RWPE1 (cell line): ENCODE measurements at regions not wholly inside any gene's neighbourhood (a gene's known extent, or its start where the extent isn't known, plus 50 kb on each side); places are given as distances from the start of the nearest gene placed in this dataset.
A peak's percentile ranks its signal among the peaks of the same experiment; 100 is the strongest.
"Not testable (repeated sequence)": the region's sequence is repeated elsewhere in the genome, so short reads cannot be mapped to it uniquely, and the experiment has no call there.

Experiments
- CTCF ChIA-PET: fragments of 350-600 bp; sonication (Branson Sonifier 250); formaldehyde crosslinking; extraction: SDS; loops from one replicate; lab custom pipeline; 2021; lab: Yijun Ruan, JAX
- POLR2A ChIA-PET: fragments of 400-600 bp; formaldehyde crosslinking; extraction: SDS; loops from one replicate; lab custom pipeline; 2020; ENCODE audit warnings: antibody characterized with exemption; ENCODE audit not compliant: low non-redundant PET; lab: Yijun Ruan, JAX
- DNase-seq: peaks from one replicate; pipeline ENCODE4 v3.0.0; 2012; ENCODE audit warnings: low spot score
- H3K27ac ChIP-seq: fragments of 450-650 bp; 2 replicates; pipeline ENCODE4 v1.5.1; 2017
- CTCF ChIP-seq: fragments of 450-650 bp; conservative IDR thresholded peaks from 2 replicates; pipeline ENCODE4 v1.5.1; 2017; ENCODE audit warnings: low read depth, mild to moderate bottlenecking

GRCh38 chrX:8010105-8010504 is 82.9 kb upstream of the PNPLA4 start:
- POLR2A ChIA-PET, result no interaction called here
- H3K27ac ChIP-seq, result no peak overlapping the region
- no peak for DNase-seq
- TF ChIP-seq CTCF, result no peak
- CTCF ChIA-PET, result interaction anchor here (0.7 kb wide), 1 partner anchor 322 kb away, joined by 3 read pairs; no protein-coding TSS in a partner anchor

- no peak for TF ChIP-seq CTCF
- no peak overlapping the region for H3K27ac ChIP-seq
- CTCF ChIA-PET, result interaction anchor here (0.6 kb wide), 1 partner anchor 811 kb away, joined by 9 read pairs; no protein-coding TSS in a partner anchor
- no peak for DNase-seq
- POLR2A ChIA-PET, result no interaction called here
Observed at GRCh38 chrX:8005678-8006347, 78.6 kb upstream of the PNPLA4 start.

- ChIA-PET CTCF (no interaction called here), POLR2A (no interaction called here)
- no peak overlapping the region for H3K27ac ChIP-seq
- no peak for TF ChIP-seq CTCF
- DNase-seq, result no peak
Observed at GRCh38 chrX:8003147-8003883, 76.1 kb upstream of the PNPLA4 start.

GRCh38 chrX:7996851-7997250 is 69.6 kb upstream of the PNPLA4 start:
- CTCF ChIA-PET, result interaction anchor here (0.7 kb wide), 1 partner anchor 932 kb away, joined by 3 read pairs; no protein-coding TSS in a partner anchor
- H3K27ac ChIP-seq, result no peak overlapping the region
- POLR2A ChIA-PET, result no interaction called here
- TF ChIP-seq CTCF, result no peak
- no peak for DNase-seq

- peak; percentile 41; the same call in 1 of the 2 replicates for TF ChIP-seq CTCF
- no peak overlapping the region for H3K27ac ChIP-seq
- ChIA-PET POLR2A (no interaction called here), CTCF (interaction anchor here (0.7 kb wide), 1 partner anchor 931 kb away, joined by 3 read pairs; no protein-coding TSS in a partner anchor)
- DNase-seq, result peak; percentile 15
Observed at GRCh38 chrX:7996414-7996813, 69.2 kb upstream of the PNPLA4 start.

- no peak for DNase-seq
- POLR2A ChIA-PET, result no interaction called here
- no peak for TF ChIP-seq CTCF
- no peak overlapping the region for H3K27ac ChIP-seq
- CTCF ChIA-PET, result no interaction called here
Observed at GRCh38 chrX:7993873-7994272, 66.7 kb upstream of the PNPLA4 start.

GRCh38 chrX:7988013-7988759 is 61.0 kb upstream of the PNPLA4 start:
- H3K27ac ChIP-seq, POLR2A ChIA-PET, DNase-seq, CTCF ChIA-PET: not testable (repeated sequence)
